ENCODE measurements at regions not wholly inside any gene's neighbourhood (a gene's known extent, or its start where the extent isn't known, plus 50 kb on each side); places are given as distances from the start of the nearest gene placed in this dataset.

GRCh38 chr3:36214460-36214859 lies 165.8 kb upstream of the STAC start:
- no peak for TF ChIP-seq CTCF (conservative IDR thresholded peaks at IDR 0.05 in 1 of 2, IDR thresholded peaks at IDR 0.05 in 1 of 2; ENCODE audit: extremely low read depth in 1 of 2, insufficient read depth in 1 of 2, low read depth in 1 of 2, low read length in 2 of 2)
- no peak for TF ChIP-seq EZH2 (IDR thresholded peaks at IDR 0.05; ENCODE audit: borderline replicate concordance, low read length)
